ENCODE measurements at regions not wholly inside any gene's neighbourhood (a gene's known extent, or its start where the extent isn't known, plus 50 kb on each side); places are given as distances from the start of the nearest gene placed in this dataset.

GRCh38 chr5:120790339-120790738 is 326.2 kb downstream of the PRR16 start:
- no peak for TF ChIP-seq KDM4B (IDR thresholded peaks at IDR 0.05; ENCODE audit: borderline replicate concordance in 2 of 2, low read depth in 1 of 2)
- TF ChIP-seq, protein P1, sequence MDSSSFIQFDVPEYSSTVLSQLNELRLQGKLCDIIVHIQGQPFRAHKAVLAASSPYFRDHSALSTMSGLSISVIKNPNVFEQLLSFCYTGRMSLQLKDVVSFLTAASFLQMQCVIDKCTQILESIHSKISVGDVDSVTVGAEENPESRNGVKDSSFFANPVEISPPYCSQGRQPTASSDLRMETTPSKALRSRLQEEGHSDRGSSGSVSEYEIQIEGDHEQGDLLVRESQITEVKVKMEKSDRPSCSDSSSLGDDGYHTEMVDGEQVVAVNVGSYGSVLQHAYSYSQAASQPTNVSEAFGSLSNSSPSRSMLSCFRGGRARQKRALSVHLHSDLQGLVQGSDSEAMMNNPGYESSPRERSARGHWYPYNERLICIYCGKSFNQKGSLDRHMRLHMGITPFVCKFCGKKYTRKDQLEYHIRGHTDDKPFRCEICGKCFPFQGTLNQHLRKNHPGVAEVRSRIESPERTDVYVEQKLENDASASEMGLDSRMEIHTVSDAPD (CRISPR knock-in tag; IDR thresholded peaks at IDR 0.05) = no peak
- TF ChIP-seq E2F6 (IDR thresholded peaks at IDR 0.05; ENCODE audit: borderline replicate concordance in 1 of 2, extremely low read depth in 1 of 2, insufficient read depth in 1 of 2, insufficient read length in 1 of 2, low read depth in 1 of 2, low read length in 1 of 2, poor library complexity in 1 of 2, severe bottlenecking in 1 of 2) = no peak
- no peak for TF ChIP-seq ZNF707 (CRISPR knock-in tag; conservative IDR thresholded peaks at IDR 0.05)
- TF ChIP-seq ZNF561 (CRISPR knock-in tag; conservative IDR thresholded peaks at IDR 0.05) = no peak
- TF ChIP-seq RBM17 (IDR thresholded peaks at IDR 0.05; ENCODE audit: borderline replicate concordance, low read depth, low read length) = no peak
- TF ChIP-seq ZNF518B (CRISPR knock-in tag; IDR thresholded peaks at IDR 0.05) = no peak
- TF ChIP-seq, protein P2, sequence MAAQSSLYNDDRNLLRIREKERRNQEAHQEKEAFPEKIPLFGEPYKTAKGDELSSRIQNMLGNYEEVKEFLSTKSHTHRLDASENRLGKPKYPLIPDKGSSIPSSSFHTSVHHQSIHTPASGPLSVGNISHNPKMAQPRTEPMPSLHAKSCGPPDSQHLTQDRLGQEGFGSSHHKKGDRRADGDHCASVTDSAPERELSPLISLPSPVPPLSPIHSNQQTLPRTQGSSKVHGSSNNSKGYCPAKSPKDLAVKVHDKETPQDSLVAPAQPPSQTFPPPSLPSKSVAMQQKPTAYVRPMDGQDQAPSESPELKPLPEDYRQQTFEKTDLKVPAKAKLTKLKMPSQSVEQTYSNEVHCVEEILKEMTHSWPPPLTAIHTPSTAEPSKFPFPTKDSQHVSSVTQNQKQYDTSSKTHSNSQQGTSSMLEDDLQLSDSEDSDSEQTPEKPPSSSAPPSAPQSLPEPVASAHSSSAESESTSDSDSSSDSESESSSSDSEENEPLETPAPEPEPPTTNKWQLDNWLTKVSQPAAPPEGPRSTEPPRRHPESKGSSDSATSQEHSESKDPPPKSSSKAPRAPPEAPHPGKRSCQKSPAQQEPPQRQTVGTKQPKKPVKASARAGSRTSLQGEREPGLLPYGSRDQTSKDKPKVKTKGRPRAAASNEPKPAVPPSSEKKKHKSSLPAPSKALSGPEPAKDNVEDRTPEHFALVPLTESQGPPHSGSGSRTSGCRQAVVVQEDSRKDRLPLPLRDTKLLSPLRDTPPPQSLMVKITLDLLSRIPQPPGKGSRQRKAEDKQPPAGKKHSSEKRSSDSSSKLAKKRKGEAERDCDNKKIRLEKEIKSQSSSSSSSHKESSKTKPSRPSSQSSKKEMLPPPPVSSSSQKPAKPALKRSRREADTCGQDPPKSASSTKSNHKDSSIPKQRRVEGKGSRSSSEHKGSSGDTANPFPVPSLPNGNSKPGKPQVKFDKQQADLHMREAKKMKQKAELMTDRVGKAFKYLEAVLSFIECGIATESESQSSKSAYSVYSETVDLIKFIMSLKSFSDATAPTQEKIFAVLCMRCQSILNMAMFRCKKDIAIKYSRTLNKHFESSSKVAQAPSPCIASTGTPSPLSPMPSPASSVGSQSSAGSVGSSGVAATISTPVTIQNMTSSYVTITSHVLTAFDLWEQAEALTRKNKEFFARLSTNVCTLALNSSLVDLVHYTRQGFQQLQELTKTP (IDR thresholded peaks at IDR 0.05; ENCODE audit: low read depth in 1 of 2, partially characterized antibody in 2 of 2) = no peak
- no peak for TF ChIP-seq FOXA1 (IDR thresholded peaks at IDR 0.05; ENCODE audit: borderline replicate concordance)
- no peak for TF ChIP-seq SREBF2 (CRISPR knock-in tag; IDR thresholded peaks at IDR 0.05)
- TF ChIP-seq ZNF121 (CRISPR knock-in tag; conservative IDR thresholded peaks at IDR 0.05) = no peak
- TF ChIP-seq WHSC1 (IDR thresholded peaks at IDR 0.05; ENCODE audit: low read length) = no peak
- no peak for TF ChIP-seq BMI1 (IDR thresholded peaks at IDR 0.05; ENCODE audit: low read length)
- no peak for TF ChIP-seq CTCF (IDR thresholded peaks at IDR 0.05 in 2 of 3, conservative IDR thresholded peaks at IDR 0.05 in 1 of 3; ENCODE audit: insufficient read depth in 2 of 3, low read depth in 1 of 3, low read length in 3 of 3)

Data from K562 (cell line).